Left ventricle myocardium inferior (tissue), 1 donor: ENCODE measurements at regions not wholly inside any gene's neighbourhood (a gene's known extent, or its start where the extent isn't known, plus 50 kb on each side); places are given as distances from the start of the nearest gene placed in this dataset.

Source experiments
- DNase-seq: peaks from one replicate; pipeline ENCODE4 v3.0.0-alpha.2; 2020
- H3K27ac ChIP-seq: fragments of 200-600 bp; replicated peaks from 2 replicates; pipeline ENCODE4 v1.8.0; 2021
- H3K27me3 ChIP-seq: fragments of 200-600 bp; 2 replicates; pipeline ENCODE4 v1.8.0; 2021; ENCODE audit warnings: low read depth
- H3K36me3 ChIP-seq: fragments of 200-600 bp; 2 replicates; pipeline ENCODE4 v1.8.0; 2021
- H3K4me1 ChIP-seq: fragments of 200-600 bp; 2 replicates; pipeline ENCODE4 v1.8.0; 2021
- H3K4me3 ChIP-seq: fragments of 200-600 bp; 2 replicates; pipeline ENCODE4 v1.8.0; 2021; ENCODE audit warnings: mild to moderate bottlenecking, moderate library complexity
- H3K9me3 ChIP-seq: fragments of 200-600 bp; replicated peaks from 2 replicates; pipeline ENCODE4 v1.8.0; 2021
- CTCF ChIP-seq: fragments of 200-600 bp; IDR thresholded peaks from 2 replicates; pipeline ENCODE4 v1.8.0; 2021; ENCODE audit warnings: antibody characterized with exemption, mild to moderate bottlenecking, borderline replicate concordance
- intact Hi-C: fragments of 100-400 bp; cut with micrococcal nuclease; formaldehyde crosslinking; loops from one replicate; pipeline ENCODE4 v1.11.0; 2022
- donor health status: DM: no; HTN: yes; CAD: no; lungs with severe emphysema.

GRCh38 chr2:236338495-236339184 lies 74.4 kb upstream of the ASB18 start:
- intact Hi-C loops, result no loop called here
- peak overlapping the region; percentile 68 for H3K27ac ChIP-seq
- no peaks in the 10 kb centered on the region for H3K36me3 ChIP-seq
- TF ChIP-seq CTCF, result no peak
- no peaks in the 10 kb centered on the region for H3K9me3 ChIP-seq
- no peak overlapping the region for H3K4me3 ChIP-seq
- H3K27me3 ChIP-seq, result no peaks in the 10 kb centered on the region
- no peak for DNase-seq
- H3K4me1 ChIP-seq, result peaks cover 65% of the 10 kb centered on the region

GRCh38 chr2:236340251-236340650 lies 76.0 kb upstream of the ASB18 start:
- intact Hi-C loops, result no loop called here
- H3K4me3 ChIP-seq, result no peak overlapping the region
- H3K27me3 ChIP-seq, result no peaks in the 10 kb centered on the region
- no peak for DNase-seq
- peaks cover 54% of the 10 kb centered on the region for H3K4me1 ChIP-seq
- no peaks in the 10 kb centered on the region for H3K9me3 ChIP-seq
- H3K27ac ChIP-seq, result no peak overlapping the region
- no peaks in the 10 kb centered on the region for H3K36me3 ChIP-seq
- TF ChIP-seq CTCF, result no peak

- intact Hi-C loops, result no loop called here
These were observed 76.9 kb upstream of the ASB18 start for GRCh38 chr2:236341067-236341466.

GRCh38 chr2:236341721-236342120 lies 77.5 kb upstream of the ASB18 start:
- no peaks in the 10 kb centered on the region for H3K36me3 ChIP-seq
- H3K27ac ChIP-seq, result peak overlapping the region; percentile 32
- peaks cover 54% of the 10 kb centered on the region for H3K4me1 ChIP-seq
- H3K27me3 ChIP-seq, result no peaks in the 10 kb centered on the region
- intact Hi-C loops, result no loop called here
- H3K4me3 ChIP-seq, result no peak overlapping the region
- no peaks in the 10 kb centered on the region for H3K9me3 ChIP-seq
- no peak for DNase-seq
- no peak for TF ChIP-seq CTCF

More at GRCh38 chr2:236341067-236341466, 76.9 kb upstream of the ASB18 start:
- Histone ChIP-seq H3K4me3 (no peak overlapping the region), H3K27me3 (no peaks in the 10 kb centered on the region), H3K27ac (peak overlapping the region; percentile 32), H3K9me3 (no peaks in the 10 kb centered on the region), H3K36me3 (no peaks in the 10 kb centered on the region), H3K4me1 (peaks cover 54% of the 10 kb centered on the region)
- no peak for DNase-seq
- TF ChIP-seq CTCF, result no peak

- Histone ChIP-seq H3K9me3 (no peaks in the 10 kb centered on the region), H3K27ac (peak overlapping the region; percentile 32), H3K4me3 (no peak overlapping the region), H3K27me3 (no peaks in the 10 kb centered on the region), H3K4me1 (peaks cover 50% of the 10 kb centered on the region), H3K36me3 (no peaks in the 10 kb centered on the region)
- intact Hi-C loops, result no loop called here
- TF ChIP-seq CTCF, result no peak
- no peak for DNase-seq
These were observed 78.3 kb upstream of the ASB18 start for GRCh38 chr2:236342507-236342906.
